Esophagus squamous epithelium (tissue), 5 donors: ENCODE measurements at regions not wholly inside any gene's neighbourhood (a gene's known extent, or its start where the extent isn't known, plus 50 kb on each side); places are given as distances from the start of the nearest gene placed in this dataset.
"Not testable (repeated sequence)": the region's sequence is repeated elsewhere in the genome, so short reads cannot be mapped to it uniquely, and the experiment has no call there.

ENCODE experiments used
- DNase-seq: peaks from one replicate; lab custom pipeline; 2025; lab: John Stamatoyannopoulos, UW
- H3K27ac ChIP-seq, 4 donors: fragments of 200-600 bp; sonication (generic); one replicate each; pipeline ENCODE4 v1.5.1; 2016 to 2019; ENCODE audit warnings: mild to moderate bottlenecking in 1 of 4
- H3K27me3 ChIP-seq, 4 donors: fragments of 200-600 bp; sonication (generic); 1 replicate in 3 of 4; 2 replicates in 1 of 4; pipeline versions ENCODE4 v1.5.1 to v1.6.0; 2017 to 2021; ENCODE audit warnings: antibody characterized with exemption in 1 of 4
- H3K36me3 ChIP-seq, 3 donors: fragments of 200-600 bp; sonication (generic); one replicate each; pipeline ENCODE4 v1.5.1; 2016 to 2019
- H3K4me1 ChIP-seq, 3 donors: fragments of 200-600 bp; sonication (generic); one replicate each; pipeline ENCODE4 v1.5.1; 2017 to 2019
- H3K4me3 ChIP-seq, 4 donors: fragments of 200-600 bp; sonication (generic); 1 replicate in 3 of 4; 2 replicates in 1 of 4; pipeline ENCODE4 v1.5.1; 2016 to 2019; ENCODE audit warnings: mild to moderate bottlenecking in 2 of 4, moderate library complexity in 1 of 4
- H3K9me3 ChIP-seq, 3 donors: fragments of 200-600 bp; sonication (generic); one replicate each; pipeline ENCODE4 v1.5.1; 2016 to 2019
- POLR2A ChIP-seq, 4 donors: fragments of 450-650 bp; IDR thresholded peaks; one replicate each; pipeline ENCODE4 v1.6.1; 2017; ENCODE audit warnings: antibody characterized with exemption in 4 of 4, mild to moderate bottlenecking in 4 of 4, moderate library complexity in 3 of 4
- WGBS, 2 donors: methylation state at CpG; one replicate each; pipeline ENCODE4 v1.1.5; 2018; 5-methylcytosine and 5-hydroxymethylcytosine counted together
- intact Hi-C: fragments of 100-400 bp; cut with DNase I; formaldehyde crosslinking; loops from one replicate; pipeline ENCODE4 v1.15.0; 2022
- TF ChIP-seq, protein P1 (sequence below), 6 experiments: fragments of 450-650 bp in 4 of 6; fragments of 200-600 bp in 2 of 6; sonication (generic) in 2 of 6; IDR thresholded peaks; one replicate each; pipeline ENCODE4 v1.5.1; 2016 to 2019; ENCODE audit warnings: antibody characterized with exemption in 6 of 6, mild to moderate bottlenecking in 4 of 6, moderate library complexity in 4 of 6
- donor health status: DM: yes; HTN: yes; CAD: no.

DNA sequence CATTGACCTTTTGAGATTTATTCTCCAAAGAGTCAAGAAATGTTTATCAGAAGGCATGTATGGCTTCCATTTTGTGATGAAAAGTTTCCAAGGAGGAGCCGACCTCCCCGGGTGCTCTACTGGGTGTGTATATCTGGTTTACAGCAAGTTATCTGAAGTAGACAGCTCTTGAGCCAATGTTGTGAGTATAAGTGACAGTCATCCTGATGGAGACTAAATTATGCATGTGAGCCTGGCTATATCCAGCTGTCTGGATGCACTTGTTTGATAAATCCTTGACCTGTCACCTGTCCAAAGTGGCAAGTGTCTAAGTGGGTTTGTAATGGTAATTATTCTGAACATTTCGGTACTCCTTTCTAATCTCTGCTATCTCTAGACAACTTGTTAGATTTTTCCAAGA lies 142.2 kb downstream of the NR2F2 start:
- no peaks in the 10 kb centered on the region for H3K36me3 ChIP-seq
- TF ChIP-seq, protein P1, sequence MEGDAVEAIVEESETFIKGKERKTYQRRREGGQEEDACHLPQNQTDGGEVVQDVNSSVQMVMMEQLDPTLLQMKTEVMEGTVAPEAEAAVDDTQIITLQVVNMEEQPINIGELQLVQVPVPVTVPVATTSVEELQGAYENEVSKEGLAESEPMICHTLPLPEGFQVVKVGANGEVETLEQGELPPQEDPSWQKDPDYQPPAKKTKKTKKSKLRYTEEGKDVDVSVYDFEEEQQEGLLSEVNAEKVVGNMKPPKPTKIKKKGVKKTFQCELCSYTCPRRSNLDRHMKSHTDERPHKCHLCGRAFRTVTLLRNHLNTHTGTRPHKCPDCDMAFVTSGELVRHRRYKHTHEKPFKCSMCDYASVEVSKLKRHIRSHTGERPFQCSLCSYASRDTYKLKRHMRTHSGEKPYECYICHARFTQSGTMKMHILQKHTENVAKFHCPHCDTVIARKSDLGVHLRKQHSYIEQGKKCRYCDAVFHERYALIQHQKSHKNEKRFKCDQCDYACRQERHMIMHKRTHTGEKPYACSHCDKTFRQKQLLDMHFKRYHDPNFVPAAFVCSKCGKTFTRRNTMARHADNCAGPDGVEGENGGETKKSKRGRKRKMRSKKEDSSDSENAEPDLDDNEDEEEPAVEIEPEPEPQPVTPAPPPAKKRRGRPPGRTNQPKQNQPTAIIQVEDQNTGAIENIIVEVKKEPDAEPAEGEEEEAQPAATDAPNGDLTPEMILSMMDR (IDR thresholded peaks at IDR 0.05) = no peak
- no peak for TF ChIP-seq POLR2A (IDR thresholded peaks at IDR 0.05)
- no peaks in the 10 kb centered on the region for H3K4me1 ChIP-seq
- DNase-seq = no peak
- intact Hi-C loops = no loop called here
- 76 to 84% methylated on average over 3 of the region's 3 CpGs for WGBS, 2 donors
- peaks cover 0 to 21% (median 0%) of the 10 kb centered on the region in 4 donors for H3K27me3 ChIP-seq
- H3K27ac ChIP-seq = no peak overlapping the region
- no peaks in the 10 kb centered on the region for H3K9me3 ChIP-seq
- no peak overlapping the region for H3K4me3 ChIP-seq

DNA sequence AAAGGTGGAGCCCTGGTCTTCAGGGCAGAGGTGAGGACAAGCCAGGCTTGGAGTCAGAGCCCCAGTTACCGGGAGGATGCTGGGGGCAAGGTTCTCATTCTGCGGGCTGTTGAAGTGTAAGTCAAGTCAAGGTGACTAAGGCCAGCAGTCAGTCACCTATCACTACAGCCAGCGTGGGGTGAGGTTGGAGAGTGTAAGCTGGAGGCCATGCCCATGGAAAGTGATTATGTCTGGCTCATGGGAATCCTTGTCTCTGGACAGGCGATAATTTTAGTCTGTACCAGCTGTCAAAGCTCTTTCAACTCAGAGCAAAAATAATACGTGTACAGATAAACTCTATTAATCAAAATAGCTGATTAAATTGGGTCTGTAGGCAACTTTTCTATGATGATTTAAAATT lies 143.1 kb downstream of the NR2F2 start:
- no peak overlapping the region for H3K27ac ChIP-seq
- no peaks in the 10 kb centered on the region for H3K4me1 ChIP-seq
- H3K27me3 ChIP-seq = peaks cover 0 to 17% (median 0%) of the 10 kb centered on the region in 4 donors
- intact Hi-C loops = no loop called here
- DNase-seq = no peak
- no peak overlapping the region for H3K4me3 ChIP-seq
- H3K9me3 ChIP-seq = no peaks in the 10 kb centered on the region
- whole genome bisulfite sequencing, 2 donors = 69 to 77% methylated on average over 5 of the region's 5 CpGs
- no peaks in the 10 kb centered on the region for H3K36me3 ChIP-seq
- no peak for TF ChIP-seq POLR2A (IDR thresholded peaks at IDR 0.05)
- TF ChIP-seq, protein P1 (IDR thresholded peaks at IDR 0.05) = no peak

DNA sequence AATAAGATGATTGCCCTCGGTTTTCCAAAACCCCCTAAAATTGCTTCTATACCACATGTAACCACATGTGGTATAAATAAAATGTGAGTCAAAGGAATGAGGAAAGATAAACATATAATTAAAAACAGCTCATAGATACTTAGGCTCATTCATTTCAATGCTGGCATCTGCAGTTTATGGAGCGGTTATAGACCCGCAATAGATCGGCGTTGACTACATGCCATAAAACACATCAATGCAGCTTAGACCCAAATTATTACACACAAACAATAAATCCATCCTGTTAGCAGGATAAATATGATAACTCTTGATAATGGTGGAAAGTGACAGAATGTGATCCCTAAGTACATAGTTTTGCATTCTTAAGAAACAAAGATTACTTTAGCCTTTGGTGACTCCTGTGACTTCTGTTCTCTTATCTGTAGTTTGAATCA lies 143.7 kb downstream of the NR2F2 start:
- intact Hi-C loops = no loop called here
- no peak overlapping the region for H3K27ac ChIP-seq
- no peaks in the 10 kb centered on the region for H3K36me3 ChIP-seq
- no peak for DNase-seq
- TF ChIP-seq POLR2A (IDR thresholded peaks at IDR 0.05) = no peak
- TF ChIP-seq, protein P1 (IDR thresholded peaks at IDR 0.05) = no peak
- H3K4me3 ChIP-seq = no peak overlapping the region
- peaks cover 0 to 10% (median 0%) of the 10 kb centered on the region in 4 donors for H3K27me3 ChIP-seq
- 69 to 80% methylated on average over 5 of the region's 5 CpGs for WGBS, 2 donors
- H3K4me1 ChIP-seq = no peaks in the 10 kb centered on the region
- no peaks in the 10 kb centered on the region for H3K9me3 ChIP-seq

DNA sequence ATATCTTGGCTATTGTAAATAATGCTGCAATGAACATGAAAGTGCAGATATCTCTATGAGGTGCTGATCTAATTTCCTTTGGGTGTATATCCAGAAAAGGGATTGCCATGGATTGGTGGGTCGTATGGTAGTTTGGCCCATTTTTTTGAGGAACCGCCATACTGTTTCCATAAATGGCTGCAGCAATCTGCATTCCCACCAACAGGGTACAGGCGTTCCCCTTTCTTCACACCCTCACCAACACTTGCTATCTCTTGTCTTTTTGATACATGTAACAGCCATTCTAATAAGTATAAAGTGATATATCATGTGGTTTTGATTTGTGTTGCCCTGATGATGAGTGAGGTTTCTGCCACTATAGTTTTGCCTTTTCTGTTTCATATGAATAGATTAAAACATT lies 146.7 kb downstream of the NR2F2 start:
- 88 to 93% methylated on average over 3 of the region's 3 CpGs for WGBS, 2 donors
- H3K27me3 ChIP-seq = no peaks in the 10 kb centered on the region
- intact Hi-C loops = no loop called here

DNA sequence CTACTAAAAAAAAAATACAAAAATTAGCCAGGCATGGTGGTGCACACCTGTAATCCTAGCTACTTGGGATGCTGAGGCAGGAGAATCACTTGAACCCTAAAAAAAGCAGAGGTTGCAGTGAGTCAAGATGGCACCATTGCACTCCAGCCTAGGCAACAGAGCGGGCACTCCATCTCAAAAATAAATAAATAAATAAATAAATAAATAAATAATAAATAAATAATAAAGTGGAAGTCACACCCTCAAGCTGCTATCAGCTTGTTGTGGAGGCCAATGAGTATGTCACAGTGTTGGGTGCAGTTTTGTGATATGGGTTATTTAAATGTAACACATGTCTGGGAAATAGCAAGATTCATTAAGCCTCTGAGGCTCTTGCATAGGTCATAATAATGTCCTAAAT lies 153.9 kb downstream of the NR2F2 start:
- WGBS, 2 donors = 88 to 89% methylated on average over 1 of the region's 1 CpG
- intact Hi-C loops, H3K27me3 ChIP-seq: not testable (repeated sequence)

More for the DNA sequence above, 146.7 kb downstream of the NR2F2 start:
- H3K4me3 ChIP-seq = no peak overlapping the region
- H3K9me3 ChIP-seq = no peaks in the 10 kb centered on the region
- H3K4me1 ChIP-seq = no peaks in the 10 kb centered on the region
- TF ChIP-seq, protein P1 (IDR thresholded peaks at IDR 0.05) = no peak
- TF ChIP-seq POLR2A (IDR thresholded peaks at IDR 0.05) = no peak
- no peaks in the 10 kb centered on the region for H3K36me3 ChIP-seq
- no peak for DNase-seq
- H3K27ac ChIP-seq = no peak overlapping the region

DNA sequence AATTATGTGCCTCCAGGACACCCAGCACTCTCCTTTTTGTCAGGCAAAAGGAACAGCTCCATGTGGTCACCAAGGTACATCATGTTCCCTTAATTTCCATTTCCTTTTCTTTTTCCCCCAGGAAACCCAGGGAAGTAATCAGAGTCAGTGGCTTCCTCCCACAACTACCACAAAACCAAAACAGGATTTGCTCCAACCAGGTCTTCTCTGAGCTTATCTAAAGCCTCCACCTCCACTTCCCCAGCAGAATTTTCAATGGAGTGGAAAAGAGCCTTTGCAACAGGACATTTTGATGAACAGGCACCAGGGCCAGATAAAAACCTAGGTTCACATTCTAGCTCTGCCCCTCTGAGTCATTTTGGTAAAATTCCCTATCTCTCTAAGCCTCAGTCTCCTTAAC lies 154.3 kb downstream of the NR2F2 start:
- H3K4me3 ChIP-seq = no peak overlapping the region

More for the DNA sequence above, 153.9 kb downstream of the NR2F2 start:
- not testable (repeated sequence) for H3K36me3 ChIP-seq, H3K27ac ChIP-seq, DNase-seq, H3K4me3 ChIP-seq, H3K4me1 ChIP-seq, H3K9me3 ChIP-seq

More for the DNA sequence above, 154.3 kb downstream of the NR2F2 start:
- Histone ChIP-seq H3K27me3 (no peaks in the 10 kb centered on the region), H3K9me3 (no peaks in the 10 kb centered on the region), H3K4me1 (no peaks in the 10 kb centered on the region), H3K27ac (no peak overlapping the region), H3K36me3 (no peaks in the 10 kb centered on the region)
- intact Hi-C loops = no loop called here
- TF ChIP-seq, protein P1 (IDR thresholded peaks at IDR 0.05) = no peak
- no peak for TF ChIP-seq POLR2A (IDR thresholded peaks at IDR 0.05)
- DNase-seq = no peak
